ENCODE measurements at regions not wholly inside any gene's neighbourhood (a gene's known extent, or its start where the extent isn't known, plus 50 kb on each side); places are given as distances from the start of the nearest gene placed in this dataset.

DNA sequence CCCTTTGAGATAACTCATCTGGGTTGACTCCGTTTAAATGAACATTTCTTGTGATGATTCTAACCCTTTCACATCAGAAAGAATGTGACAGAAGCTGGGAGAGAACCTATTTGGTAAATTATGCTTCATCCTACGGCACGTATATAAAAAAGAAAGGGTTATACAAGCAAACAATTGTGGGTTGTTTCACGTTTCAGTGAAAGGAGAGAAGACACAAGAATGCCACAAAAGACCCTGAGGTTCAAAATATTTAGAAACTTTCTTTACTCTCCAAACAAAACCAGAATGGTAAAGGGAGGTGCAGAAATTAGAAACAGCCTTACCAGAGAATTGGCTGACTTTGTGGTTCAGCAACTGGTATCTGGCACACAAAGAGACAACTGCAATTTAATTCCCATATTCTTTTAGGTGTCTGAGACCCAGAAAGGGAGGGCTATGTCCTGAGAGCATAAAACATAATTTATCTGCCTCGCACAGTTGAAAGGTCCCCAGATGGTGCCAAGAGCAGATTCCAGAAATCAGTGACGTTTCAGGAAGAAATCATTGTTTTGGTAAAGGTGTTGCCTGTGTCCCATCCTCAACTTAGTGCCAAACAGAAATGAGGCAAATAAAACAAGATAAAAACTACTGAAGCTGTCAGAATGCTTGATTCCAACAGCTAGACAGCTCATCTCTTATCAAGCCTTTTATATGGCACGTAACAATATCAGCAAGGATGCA, 361.4 kb downstream of the EFNB2 start:
- Histone ChIP-seq H3K27ac (ENCODE audit: low read length) (no peak overlapping the region), H3F3A (ENCODE audit: low read length, unreplicated experiment) (no peaks in the 10 kb centered on the region), H3K9ac (ENCODE audit: low read length) (no peak overlapping the region), H3K4me1 (ENCODE audit: insufficient read depth, low read length) (no peaks in the 10 kb centered on the region), H2AFZ (ENCODE audit: low read length) (no peak overlapping the region), H3K9me3 (ENCODE audit: low read length) (no peaks in the 10 kb centered on the region), H3K9me2 (replicated peaks; ENCODE audit: low read length) (no peaks in the 10 kb centered on the region), H3K27me3 (ENCODE audit: low read length) (no peaks in the 10 kb centered on the region), H3K36me3 (ENCODE audit: low read depth, low read length) (no peaks in the 10 kb centered on the region), H4K20me1 (ENCODE audit: low read length) (no peaks in the 10 kb centered on the region), H3K79me2 (ENCODE audit: low read length) (no peaks in the 10 kb centered on the region), H3K4me3 (ENCODE audit: low read length) (no peak overlapping the region), H3K4me2 (ENCODE audit: low read length) (no peak overlapping the region)
- no peak for DNase-seq
- ChIA-PET POLR2A (ENCODE audit: unreplicated experiment) (no interaction called here), CTCF (no interaction called here)
- TF ChIP-seq EZH2 (IDR thresholded peaks at IDR 0.05; ENCODE audit: low read length, unreplicated experiment) = no peak
- TF ChIP-seq CTCF (conservative IDR thresholded peaks at IDR 0.05; ENCODE audit: low read depth, low read length) = no peak
- TF ChIP-seq EZH2phosphoT487 (IDR thresholded peaks at IDR 0.05; ENCODE audit: borderline replicate concordance, low read length) = no peak
- intact Hi-C loops (cut with micrococcal nuclease) = no loop called here
- ATAC-seq = no peak
- no TSS peak for BruUV-seq (replicated peaks)

DNA sequence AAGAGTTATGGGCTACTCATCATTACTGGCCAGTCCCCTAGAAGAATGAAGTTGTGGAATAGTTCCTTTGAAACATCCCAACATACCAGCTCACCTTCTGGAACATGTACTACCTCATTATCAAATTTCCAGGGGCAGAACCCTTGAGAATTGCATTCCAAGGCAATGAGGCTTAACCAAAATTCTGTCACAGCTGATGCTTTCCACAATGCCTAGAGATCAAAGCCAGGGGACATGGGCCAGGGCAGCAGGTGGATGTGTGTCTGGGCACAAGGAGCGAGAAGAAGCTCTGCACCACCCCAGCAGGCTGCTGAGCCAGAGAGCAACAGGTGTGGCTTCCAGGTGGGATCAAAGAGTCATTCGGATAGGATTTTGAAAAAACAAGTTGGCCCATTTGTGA, 362.1 kb downstream of the EFNB2 start:
- no peak for DNase-seq
- ChIA-PET CTCF (no interaction called here), POLR2A (ENCODE audit: unreplicated experiment) (no interaction called here)
- Histone ChIP-seq H2AFZ (ENCODE audit: low read length) (no peak overlapping the region), H3K4me2 (ENCODE audit: low read length) (no peak overlapping the region), H3K79me2 (ENCODE audit: low read length) (no peaks in the 10 kb centered on the region), H3K27me3 (ENCODE audit: low read length) (no peaks in the 10 kb centered on the region), H3K9me3 (ENCODE audit: low read length) (no peaks in the 10 kb centered on the region), H3K27ac (ENCODE audit: low read length) (no peak overlapping the region), H3F3A (ENCODE audit: low read length, unreplicated experiment) (no peaks in the 10 kb centered on the region), H3K9ac (ENCODE audit: low read length) (no peak overlapping the region), H4K20me1 (ENCODE audit: low read length) (no peaks in the 10 kb centered on the region), H3K4me1 (ENCODE audit: insufficient read depth, low read length) (no peaks in the 10 kb centered on the region), H3K36me3 (ENCODE audit: low read depth, low read length) (no peaks in the 10 kb centered on the region), H3K9me2 (replicated peaks; ENCODE audit: low read length) (no peaks in the 10 kb centered on the region), H3K4me3 (ENCODE audit: low read length) (no peak overlapping the region)
- TF ChIP-seq CTCF (conservative IDR thresholded peaks at IDR 0.05; ENCODE audit: low read depth, low read length) = no peak
- no peak for TF ChIP-seq EZH2 (IDR thresholded peaks at IDR 0.05; ENCODE audit: low read length, unreplicated experiment)
- intact Hi-C loops (cut with micrococcal nuclease) = no loop called here
- no TSS peak for BruUV-seq (replicated peaks)
- no peak for ATAC-seq

DNA sequence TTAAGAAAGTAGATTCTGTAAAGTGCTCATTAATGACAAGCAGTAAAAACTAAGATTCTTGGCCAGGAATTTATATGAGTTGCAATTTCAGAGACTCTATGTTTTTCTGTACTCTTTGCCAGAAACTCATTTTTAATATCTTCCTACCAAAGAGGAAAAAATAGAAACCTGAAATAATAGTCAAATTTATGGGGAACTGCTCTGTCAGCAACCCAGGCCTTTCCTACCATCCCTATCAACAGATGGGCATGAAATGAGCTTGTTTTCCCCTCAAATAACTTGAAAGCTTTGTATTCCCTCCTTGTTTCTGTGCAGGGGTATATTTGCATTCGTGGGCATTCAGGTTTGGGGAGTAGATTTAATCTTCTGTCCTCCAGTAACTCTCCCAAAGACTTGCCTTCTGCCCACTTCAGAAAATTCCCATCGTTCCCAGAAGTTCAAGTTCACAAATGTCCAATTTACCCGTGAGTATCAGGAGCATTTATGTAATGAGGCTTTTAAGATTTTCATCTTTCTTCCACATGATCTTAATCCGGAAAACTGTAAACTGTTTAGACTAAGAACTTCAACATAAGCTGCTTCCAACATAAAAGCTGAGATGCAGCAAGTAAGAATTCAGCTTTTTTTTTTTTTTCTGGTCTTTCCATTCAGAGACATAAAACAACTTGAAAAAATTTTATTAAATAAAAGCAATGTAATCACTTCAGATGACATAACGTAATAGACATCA, 363.1 kb downstream of the EFNB2 start:
- Histone ChIP-seq H3K9me2 (replicated peaks; ENCODE audit: low read length) (no peaks in the 10 kb centered on the region), H3F3A (ENCODE audit: low read length, unreplicated experiment) (no peaks in the 10 kb centered on the region), H3K4me1 (ENCODE audit: insufficient read depth, low read length) (no peaks in the 10 kb centered on the region), H3K9ac (ENCODE audit: low read length) (no peak overlapping the region), H3K27me3 (ENCODE audit: low read length) (no peaks in the 10 kb centered on the region), H3K9me3 (ENCODE audit: low read length) (no peaks in the 10 kb centered on the region), H3K79me2 (ENCODE audit: low read length) (no peaks in the 10 kb centered on the region), H4K20me1 (ENCODE audit: low read length) (no peaks in the 10 kb centered on the region), H3K4me3 (ENCODE audit: low read length) (no peak overlapping the region), H2AFZ (ENCODE audit: low read length) (no peak overlapping the region), H3K36me3 (ENCODE audit: low read depth, low read length) (no peaks in the 10 kb centered on the region), H3K27ac (ENCODE audit: low read length) (no peak overlapping the region), H3K4me2 (ENCODE audit: low read length) (no peak overlapping the region)
- POLR2A ChIA-PET (ENCODE audit: unreplicated experiment) = no interaction called here
- DNase-seq (no peak), ATAC-seq (no peak)
- no peak for TF ChIP-seq EZH2 (IDR thresholded peaks at IDR 0.05; ENCODE audit: low read length, unreplicated experiment)
- TF ChIP-seq CTCF (conservative IDR thresholded peaks at IDR 0.05; ENCODE audit: low read depth, low read length) = no peak
- no peak for TF ChIP-seq EZH2phosphoT487 (IDR thresholded peaks at IDR 0.05; ENCODE audit: borderline replicate concordance, low read length)
- intact Hi-C loops (cut with micrococcal nuclease) = no loop called here
- CTCF ChIA-PET = no interaction called here
- no TSS peak for BruUV-seq (replicated peaks)
